ACC112 (cell line): ENCODE measurements at regions not wholly inside any gene's neighbourhood (a gene's known extent, or its start where the extent isn't known, plus 50 kb on each side); places are given as distances from the start of the nearest gene placed in this dataset.
"Not testable (repeated sequence)": the region's sequence is repeated elsewhere in the genome, so short reads cannot be mapped to it uniquely, and the experiment has no call there.

ENCODE experiments used
- H2AFZ ChIP-seq: fragments of 200-600 bp; sonication (generic); one replicate; pipeline ENCODE4 v1.6.0; 2017; ENCODE audit warnings: antibody characterized with exemption, low read length; ENCODE audit not compliant: unreplicated experiment
- H3K27ac ChIP-seq: fragments of 200-600 bp; sonication (generic); 2 replicates; pipeline ENCODE4 v1.5.1; 2014; ENCODE audit warnings: low read depth, mild to moderate bottlenecking, antibody characterized with exemption, low read length, moderate library complexity
- H3K27me3 ChIP-seq: fragments of 200-600 bp; sonication (generic); 2 replicates; pipeline ENCODE4 v1.6.1; 2014; ENCODE audit warnings: mild to moderate bottlenecking, antibody characterized with exemption, low read length, moderate library complexity, mixed read lengths; ENCODE audit not compliant: insufficient read depth
- H3K36me3 ChIP-seq: fragments of 200-600 bp; sonication (generic); 2 replicates; pipeline ENCODE4 v1.6.1; 2016; ENCODE audit warnings: mild to moderate bottlenecking, antibody characterized with exemption, low read length, moderate library complexity, mixed read lengths; ENCODE audit not compliant: insufficient read depth
- H3K4me1 ChIP-seq: fragments of 200-600 bp; sonication (generic); one replicate; pipeline ENCODE4 v1.6.1; 2016; ENCODE audit warnings: low read length, mixed read lengths; ENCODE audit not compliant: insufficient read depth, unreplicated experiment, control insufficient read depth
- H3K4me3 ChIP-seq: fragments of 200-600 bp; sonication (generic); 2 replicates; pipeline ENCODE4 v1.5.1; 2014; ENCODE audit warnings: mild to moderate bottlenecking, low read depth, low read length
- H3K79me2 ChIP-seq: fragments of 200-600 bp; sonication (generic); one replicate; pipeline ENCODE4 v1.6.0; 2016; ENCODE audit warnings: low read length; ENCODE audit not compliant: control insufficient read depth, unreplicated experiment, insufficient read depth

GRCh38 chr3:64796607-64797399, 109.0 kb upstream of the ADAMTS9 start:
- no peak overlapping the region for H3K27ac ChIP-seq

GRCh38 chr3:64792445-64792844, 104.6 kb upstream of the ADAMTS9 start:
- no peaks in the 10 kb centered on the region for H3K79me2 ChIP-seq
- no peak overlapping the region for H3K4me3 ChIP-seq
- H3K4me1 ChIP-seq: no peaks in the 10 kb centered on the region
- H3K27me3 ChIP-seq: no peaks in the 10 kb centered on the region
- no peak overlapping the region for H3K27ac ChIP-seq
- H2AFZ ChIP-seq: no peak overlapping the region
- no peaks in the 10 kb centered on the region for H3K36me3 ChIP-seq

More at GRCh38 chr3:64796607-64797399, 109.0 kb upstream of the ADAMTS9 start:
- no peaks in the 10 kb centered on the region for H3K27me3 ChIP-seq
- H2AFZ ChIP-seq: no peak overlapping the region
- H3K79me2 ChIP-seq: no peaks in the 10 kb centered on the region
- no peak overlapping the region for H3K4me3 ChIP-seq
- no peaks in the 10 kb centered on the region for H3K4me1 ChIP-seq
- no peaks in the 10 kb centered on the region for H3K36me3 ChIP-seq

GRCh38 chr3:64789111-64789510, 101.3 kb upstream of the ADAMTS9 start:
- H3K27ac ChIP-seq: no peak overlapping the region
- H2AFZ ChIP-seq: no peak overlapping the region
- no peak overlapping the region for H3K4me3 ChIP-seq
- no peaks in the 10 kb centered on the region for H3K4me1 ChIP-seq
- H3K27me3 ChIP-seq: no peaks in the 10 kb centered on the region
- H3K79me2 ChIP-seq: no peaks in the 10 kb centered on the region
- H3K36me3 ChIP-seq: no peaks in the 10 kb centered on the region

- Histone ChIP-seq H3K36me3 (no peaks in the 10 kb centered on the region), H3K4me1 (no peaks in the 10 kb centered on the region), H2AFZ (no peak overlapping the region), H3K27me3 (no peaks in the 10 kb centered on the region), H3K27ac (no peak overlapping the region), H3K4me3 (no peak overlapping the region), H3K79me2 (no peaks in the 10 kb centered on the region)
Measured at GRCh38 chr3:64783200-64783599, 95.4 kb upstream of the ADAMTS9 start.

- not testable (repeated sequence) for H3K79me2 ChIP-seq, H3K27ac ChIP-seq, H3K36me3 ChIP-seq, H3K27me3 ChIP-seq, H2AFZ ChIP-seq, H3K4me1 ChIP-seq, H3K4me3 ChIP-seq
Measured at GRCh38 chr3:64780923-64781322, 93.1 kb upstream of the ADAMTS9 start.

GRCh38 chr3:64773137-64773536, 85.3 kb upstream of the ADAMTS9 start:
- Histone ChIP-seq H2AFZ (no peak overlapping the region), H3K27me3 (no peaks in the 10 kb centered on the region), H3K36me3 (no peaks in the 10 kb centered on the region), H3K4me3 (no peak overlapping the region), H3K4me1 (no peaks in the 10 kb centered on the region), H3K79me2 (no peaks in the 10 kb centered on the region), H3K27ac (no peak overlapping the region)

GRCh38 chr3:64766440-64766839, 78.6 kb upstream of the ADAMTS9 start:
- Histone ChIP-seq H3K79me2 (no peaks in the 10 kb centered on the region), H3K27me3 (no peaks in the 10 kb centered on the region), H3K4me3 (no peak overlapping the region), H2AFZ (no peak overlapping the region), H3K36me3 (no peaks in the 10 kb centered on the region), H3K27ac (no peak overlapping the region), H3K4me1 (no peaks in the 10 kb centered on the region)

GRCh38 chr3:64765947-64766346, 78.1 kb upstream of the ADAMTS9 start:
- Histone ChIP-seq H2AFZ (no peak overlapping the region), H3K27ac (no peak overlapping the region), H3K27me3 (no peaks in the 10 kb centered on the region)

GRCh38 chr3:64764386-64764929, 76.7 kb upstream of the ADAMTS9 start:
- H3K27ac ChIP-seq: no peak overlapping the region
- no peaks in the 10 kb centered on the region for H3K4me1 ChIP-seq
- H3K36me3 ChIP-seq: no peaks in the 10 kb centered on the region
- H3K27me3 ChIP-seq: no peaks in the 10 kb centered on the region
- H2AFZ ChIP-seq: no peak overlapping the region
- no peak overlapping the region for H3K4me3 ChIP-seq
- no peaks in the 10 kb centered on the region for H3K79me2 ChIP-seq

More at GRCh38 chr3:64765947-64766346, 78.1 kb upstream of the ADAMTS9 start:
- Histone ChIP-seq H3K4me3 (no peak overlapping the region), H3K4me1 (no peaks in the 10 kb centered on the region), H3K79me2 (no peaks in the 10 kb centered on the region), H3K36me3 (no peaks in the 10 kb centered on the region)

GRCh38 chr3:64763980-64764379, 76.2 kb upstream of the ADAMTS9 start:
- H3K4me3 ChIP-seq: no peak overlapping the region
- H3K36me3 ChIP-seq: no peaks in the 10 kb centered on the region
- no peak overlapping the region for H3K27ac ChIP-seq
- no peak overlapping the region for H2AFZ ChIP-seq
- H3K27me3 ChIP-seq: no peaks in the 10 kb centered on the region
- H3K79me2 ChIP-seq: no peaks in the 10 kb centered on the region
- H3K4me1 ChIP-seq: no peaks in the 10 kb centered on the region

- Histone ChIP-seq H3K4me3 (no peak overlapping the region), H3K4me1 (no peaks in the 10 kb centered on the region), H3K27ac (no peak overlapping the region), H3K79me2 (no peaks in the 10 kb centered on the region), H3K36me3 (no peaks in the 10 kb centered on the region), H3K27me3 (no peaks in the 10 kb centered on the region), H2AFZ (no peak overlapping the region)
Measured at GRCh38 chr3:64761729-64762128, 73.9 kb upstream of the ADAMTS9 start.
